SW 1271 (cell line): ENCODE measurements at regions not wholly inside any gene's neighbourhood (a gene's known extent, or its start where the extent isn't known, plus 50 kb on each side); places are given as distances from the start of the nearest gene placed in this dataset.
"Not testable (repeated sequence)": the region's sequence is repeated elsewhere in the genome, so short reads cannot be mapped to it uniquely, and the experiment has no call there.

Experiments
- DNase-seq, 2 experiments: peaks; one replicate each; lab custom pipeline; 2025; lab: John Stamatoyannopoulos, UW

GRCh38 chr1:227508431-227508830 is 54.9 kb upstream of the ZNF678 start:
- no peak for DNase-seq

- DNase-seq, result not testable (repeated sequence)
Measured at GRCh38 chr1:227506490-227507393, 56.6 kb upstream of the ZNF678 start.

GRCh38 chr1:227496045-227496444 is 67.3 kb upstream of the ZNF678 start:
- DNase-seq, result not testable (repeated sequence)

GRCh38 chr1:227493863-227494551 is 69.3 kb upstream of the ZNF678 start:
- DNase-seq, result not testable (repeated sequence)

GRCh38 chr1:227490478-227490877 is 72.9 kb upstream of the ZNF678 start:
- no peak for DNase-seq

GRCh38 chr1:227490001-227490400 is 73.4 kb upstream of the ZNF678 start:
- no peak for DNase-seq

- DNase-seq, result no peak
Measured at GRCh38 chr1:227489572-227489971, 73.8 kb upstream of the ZNF678 start.

- no peak for DNase-seq
Measured at GRCh38 chr1:227487606-227488005, 75.8 kb upstream of the ZNF678 start.

GRCh38 chr1:227486559-227486958 is 76.8 kb upstream of the ZNF678 start:
- no peak for DNase-seq

- no peak for DNase-seq
Measured at GRCh38 chr1:227482023-227482299, 81.4 kb upstream of the ZNF678 start.

GRCh38 chr1:227474072-227474471 is 89.3 kb upstream of the ZNF678 start:
- not testable (repeated sequence) for DNase-seq

- DNase-seq, result no peak
Measured at GRCh38 chr1:227472772-227473171, 90.6 kb upstream of the ZNF678 start.

- no peak for DNase-seq
Measured at GRCh38 chr1:227470688-227471087, 92.7 kb upstream of the ZNF678 start.

GRCh38 chr1:227469708-227470107 is 93.6 kb upstream of the ZNF678 start:
- DNase-seq, result no peak

GRCh38 chr1:227466039-227466645 is 97.2 kb upstream of the ZNF678 start:
- no peak for DNase-seq

GRCh38 chr1:227465256-227465655 is 98.1 kb upstream of the ZNF678 start:
- DNase-seq, result no peak

- no peak for DNase-seq
Measured at GRCh38 chr1:227459977-227460376, 103.4 kb upstream of the ZNF678 start.

- DNase-seq, result no peak
Measured at GRCh38 chr1:227459326-227459841, 104.0 kb upstream of the ZNF678 start.

- no peak for DNase-seq
Measured at GRCh38 chr1:227454686-227455085, 108.7 kb upstream of the ZNF678 start.

- no peak for DNase-seq
Measured at GRCh38 chr1:227453631-227454355, 109.6 kb upstream of the ZNF678 start.

- DNase-seq, result no peak
Measured at GRCh38 chr1:227451954-227452353, 111.4 kb upstream of the ZNF678 start.

- no peak for DNase-seq
Measured at GRCh38 chr1:227451057-227451456, 112.3 kb upstream of the ZNF678 start.
